HG02678 (cell line): ENCODE measurements at regions not wholly inside any gene's neighbourhood (a gene's known extent, or its start where the extent isn't known, plus 50 kb on each side); places are given as distances from the start of the nearest gene placed in this dataset.
"Not testable (repeated sequence)": the region's sequence is repeated elsewhere in the genome, so short reads cannot be mapped to it uniquely, and the experiment has no call there.

Experiments used
- ATAC-seq: cut with Tn5 transposase; IDR thresholded peaks from one replicate; pipeline ENCODE4 v1.9.1; 2021; ENCODE audit warnings: mild to moderate bottlenecking, moderate library complexity; ENCODE audit not compliant: unreplicated experiment

- ATAC-seq: no peak
Measured at GRCh38 chr7:4319280-4319679, 362.8 kb upstream of the FOXK1 start.

GRCh38 chr7:4325732-4326131 lies 356.4 kb upstream of the FOXK1 start:
- no peak for ATAC-seq

DNA sequence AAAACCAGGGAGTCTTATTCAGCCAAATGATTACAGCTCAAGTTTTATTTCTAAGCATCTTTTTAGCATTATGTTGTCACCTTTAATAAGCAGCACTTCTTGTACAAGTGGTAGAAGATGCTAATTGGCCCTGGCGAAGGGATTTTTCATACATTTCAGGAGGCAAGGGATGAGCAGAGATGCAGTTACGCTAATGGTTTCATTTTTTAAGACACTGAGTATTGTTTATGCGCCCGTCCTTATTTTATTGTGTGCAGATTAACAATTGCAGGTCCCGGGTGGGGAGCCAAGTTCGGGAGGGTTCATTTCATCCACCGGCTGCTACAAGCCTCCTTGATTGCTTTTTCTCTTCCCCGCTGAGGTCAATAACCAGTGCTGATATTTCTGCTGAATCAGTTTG lies 350.4 kb upstream of the FOXK1 start:
- no peak for ATAC-seq

DNA sequence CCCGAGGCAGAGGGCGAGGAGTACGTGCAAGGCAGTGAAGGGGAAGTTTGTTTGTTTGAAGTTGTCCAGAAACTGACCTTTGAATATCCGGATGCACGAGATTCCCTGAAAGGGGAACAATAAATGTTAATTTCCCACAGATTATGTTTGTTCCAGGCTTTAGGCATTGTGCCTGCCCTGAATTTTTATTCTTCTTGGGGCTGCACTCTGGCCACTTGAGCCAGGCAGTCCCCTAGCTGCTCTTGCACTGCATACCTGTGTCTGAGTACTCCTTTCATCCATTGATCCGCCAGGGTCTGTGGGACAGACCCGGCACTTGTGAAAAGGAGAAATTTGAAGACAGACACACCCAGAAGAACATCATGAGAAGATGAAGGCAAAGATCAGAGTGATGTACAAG lies 343.5 kb upstream of the FOXK1 start:
- no peak for ATAC-seq

- ATAC-seq: no peak
Measured at GRCh38 chr7:4343272-4344247, 338.5 kb upstream of the FOXK1 start.

GRCh38 chr7:4345004-4345403 lies 337.1 kb upstream of the FOXK1 start:
- no peak for ATAC-seq

DNA sequence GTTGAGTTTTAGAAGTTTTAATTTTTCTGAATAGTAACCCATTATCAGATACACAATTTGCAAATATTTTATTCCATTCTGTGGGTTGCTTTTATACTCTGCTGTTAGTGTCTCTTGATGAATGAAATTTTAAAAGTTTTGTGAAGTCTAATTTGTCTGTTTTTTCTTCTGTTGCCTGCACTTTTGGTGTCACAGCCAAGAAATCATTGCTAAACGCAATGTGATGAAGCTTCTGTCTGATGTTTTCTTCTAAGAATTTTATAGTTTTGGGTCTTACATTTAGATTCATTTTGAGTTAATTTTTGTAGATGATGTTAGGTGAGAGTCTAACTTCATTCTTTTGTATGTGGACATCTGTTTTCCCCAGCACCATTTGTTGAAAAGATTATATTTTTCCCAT lies 330.0 kb upstream of the FOXK1 start:
- ATAC-seq: no peak

DNA sequence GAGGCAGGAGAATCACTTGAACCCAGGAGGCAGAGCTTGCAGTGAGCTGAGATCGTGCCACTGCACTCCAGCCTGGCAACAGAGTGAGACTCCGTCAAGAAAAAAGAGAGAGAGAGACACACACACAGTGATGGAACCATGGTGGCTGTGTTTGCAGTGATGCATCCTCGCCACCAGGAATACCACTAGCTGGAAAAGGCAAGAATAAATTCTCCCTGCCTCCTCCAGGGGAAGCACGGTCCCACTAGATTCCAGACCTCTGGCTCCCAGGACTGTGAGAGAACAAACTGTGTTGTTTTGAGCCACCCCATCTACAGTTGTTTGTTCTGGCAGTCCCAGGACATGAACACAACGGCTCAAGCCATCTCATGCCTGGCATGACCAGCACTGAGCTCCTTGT lies 320.3 kb upstream of the FOXK1 start:
- no peak for ATAC-seq

- ATAC-seq: no peak
Measured at GRCh38 chr7:4383584-4383983, 298.5 kb upstream of the FOXK1 start.

DNA sequence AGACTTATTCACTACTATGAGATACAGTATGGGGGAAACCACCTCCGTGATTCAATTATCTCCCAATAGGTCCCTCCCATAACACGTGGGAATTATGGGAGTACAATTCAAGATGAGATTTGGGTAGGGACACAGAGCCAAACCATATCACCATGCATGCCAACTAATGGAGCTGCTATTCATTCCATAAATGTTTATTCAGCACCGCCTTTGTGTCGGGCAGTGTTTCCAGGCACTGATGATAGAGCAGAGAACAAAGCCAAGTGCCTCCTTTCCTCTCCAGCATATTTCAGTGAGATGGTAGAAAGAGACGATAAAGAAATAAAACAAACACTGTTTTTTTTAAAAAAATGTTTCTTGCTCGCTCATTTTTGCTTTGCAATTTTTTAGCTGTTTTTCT lies 295.9 kb upstream of the FOXK1 start:
- ATAC-seq: no peak

- not testable (repeated sequence) for ATAC-seq
Measured at GRCh38 chr7:4391103-4391502, 291.0 kb upstream of the FOXK1 start.

GRCh38 chr7:4394736-4395135 lies 287.4 kb upstream of the FOXK1 start:
- no peak for ATAC-seq

DNA sequence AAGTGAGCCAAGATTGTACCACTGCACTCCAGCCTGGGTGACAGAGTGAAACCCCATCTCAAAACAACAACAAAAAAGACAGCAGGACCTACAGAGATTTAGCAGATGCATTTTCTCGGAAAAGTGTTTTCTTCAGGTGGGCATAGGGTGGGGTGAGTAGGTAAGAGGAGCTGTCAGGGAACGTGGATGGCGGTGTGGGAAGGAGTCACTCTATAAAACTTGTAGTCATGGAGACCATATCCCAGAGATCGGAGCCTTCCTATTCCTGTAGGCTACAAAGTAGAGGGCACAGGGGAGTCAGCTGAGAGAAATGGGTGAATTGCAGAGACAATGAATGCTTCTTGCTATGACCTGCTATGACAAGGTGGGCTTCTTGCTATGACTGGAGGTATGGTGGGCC lies 283.0 kb upstream of the FOXK1 start:
- ATAC-seq: no peak

GRCh38 chr7:4399596-4399995 lies 282.5 kb upstream of the FOXK1 start:
- no peak for ATAC-seq

- ATAC-seq: no peak
Measured at GRCh38 chr7:4406288-4407058, 275.6 kb upstream of the FOXK1 start.

- no peak for ATAC-seq
Measured at GRCh38 chr7:4409946-4410345, 272.1 kb upstream of the FOXK1 start.

GRCh38 chr7:4416396-4417056 lies 265.6 kb upstream of the FOXK1 start:
- ATAC-seq: no peak

GRCh38 chr7:4428526-4428925 lies 253.6 kb upstream of the FOXK1 start:
- ATAC-seq: no peak

DNA sequence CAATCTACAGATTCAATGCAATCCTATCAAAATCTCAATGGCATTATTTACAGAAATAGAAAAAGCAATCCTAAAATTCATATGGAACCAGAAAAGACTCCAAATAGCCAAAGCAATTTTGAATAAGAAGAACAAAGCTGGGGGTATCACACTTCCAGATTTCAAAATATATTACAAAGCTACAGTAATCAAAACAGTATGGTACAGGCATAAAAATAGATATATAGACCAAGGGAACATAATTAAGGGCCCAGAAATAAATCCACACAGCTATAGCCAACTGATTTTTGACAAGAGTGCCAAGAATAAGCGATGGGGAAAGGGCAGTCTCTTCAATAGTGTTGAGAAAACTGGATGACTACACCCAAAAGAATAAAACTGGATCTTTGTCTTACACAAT lies 251.9 kb upstream of the FOXK1 start:
- no peak for ATAC-seq

DNA sequence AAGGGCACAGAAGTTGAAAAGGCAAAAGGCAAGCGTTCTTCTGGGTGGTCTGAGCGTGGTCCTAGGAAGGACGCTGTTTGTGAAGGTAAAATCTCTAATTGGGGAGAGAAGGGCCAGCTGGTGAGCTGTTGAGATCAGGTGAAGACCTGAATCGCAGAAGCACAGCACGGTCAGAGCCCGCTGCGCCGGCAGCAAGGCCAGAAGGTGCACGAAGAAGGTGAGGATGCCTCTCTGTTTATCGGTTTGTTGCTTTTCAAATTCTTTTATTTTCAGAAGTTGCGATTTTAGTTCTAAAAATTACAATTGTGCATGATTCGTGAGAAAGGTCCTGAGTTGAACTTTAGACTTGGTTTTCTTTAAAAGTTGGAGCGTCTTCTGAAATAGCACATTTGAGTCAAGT lies 247.8 kb upstream of the FOXK1 start:
- no peak for ATAC-seq

DNA sequence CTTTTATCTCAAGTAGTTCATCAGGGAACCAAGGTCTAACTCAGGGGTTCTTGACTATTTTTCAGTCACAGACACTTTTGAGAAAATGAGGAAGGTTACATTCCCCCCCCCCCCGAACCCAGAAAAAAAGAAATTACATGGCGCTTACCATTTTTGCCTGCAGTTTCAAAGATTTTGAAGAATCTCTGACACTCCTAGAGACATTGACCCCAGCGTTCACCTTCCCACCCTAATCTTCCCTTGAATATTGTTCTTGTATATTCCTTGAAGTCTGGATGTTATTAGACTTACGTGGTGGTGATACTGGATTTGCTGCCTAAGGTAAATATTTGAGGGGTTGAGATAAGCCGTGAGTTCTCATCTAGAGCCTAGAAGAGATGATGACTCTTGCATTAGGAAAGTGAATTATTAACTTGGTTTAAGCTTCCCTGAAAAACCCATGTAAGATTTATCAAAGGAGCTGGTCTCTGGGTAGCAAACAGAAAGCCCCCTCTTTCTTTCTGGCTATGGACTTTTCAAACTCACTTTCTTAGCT lies 245.7 kb upstream of the FOXK1 start:
- ATAC-seq: no peak
